ENCODE measurements at regions not wholly inside any gene's neighbourhood (a gene's known extent, or its start where the extent isn't known, plus 50 kb on each side); places are given as distances from the start of the nearest gene placed in this dataset.
"Not testable (repeated sequence)": the region's sequence is repeated elsewhere in the genome, so short reads cannot be mapped to it uniquely, and the experiment has no call there.

- DNase-seq (ENCODE audit: insufficient read length, low spot score), result no peak
- no peak for FAIRE-seq
- no peak for TF ChIP-seq CTCF (IDR thresholded peaks at IDR 0.05; ENCODE audit: insufficient read depth, missing control alignments)
These were observed 421.2 kb downstream of the TRAM1L1 start for GRCh38 chr4:116664198-116664597.

- DNase-seq (ENCODE audit: insufficient read length, low spot score), result no peak
- no peak for TF ChIP-seq CTCF (IDR thresholded peaks at IDR 0.05; ENCODE audit: insufficient read depth, missing control alignments)
- no peak for FAIRE-seq
These were observed 446.3 kb downstream of the TRAM1L1 start for GRCh38 chr4:116639070-116639577.

- no peak for TF ChIP-seq CTCF (IDR thresholded peaks at IDR 0.05; ENCODE audit: insufficient read depth, missing control alignments)
- FAIRE-seq, result no peak
These were observed 446.8 kb downstream of the TRAM1L1 start for GRCh38 chr4:116638592-116638991.

GRCh38 chr4:116636917-116637316 is 448.5 kb downstream of the TRAM1L1 start:
- TF ChIP-seq CTCF (IDR thresholded peaks at IDR 0.05; ENCODE audit: insufficient read depth, missing control alignments), result no peak
- DNase-seq (ENCODE audit: insufficient read length, low spot score), result no peak

More at GRCh38 chr4:116638592-116638991, 446.8 kb downstream of the TRAM1L1 start:
- DNase-seq (ENCODE audit: insufficient read length, low spot score), result no peak

GRCh38 chr4:116632269-116632668 is 453.1 kb downstream of the TRAM1L1 start:
- no peak for TF ChIP-seq CTCF (IDR thresholded peaks at IDR 0.05; ENCODE audit: insufficient read depth, missing control alignments)
- no peak for FAIRE-seq
- no peak for DNase-seq (ENCODE audit: insufficient read length, low spot score)

More at GRCh38 chr4:116636917-116637316, 448.5 kb downstream of the TRAM1L1 start:
- no peak for FAIRE-seq

GRCh38 chr4:116628598-116628997 is 456.8 kb downstream of the TRAM1L1 start:
- DNase-seq (ENCODE audit: insufficient read length, low spot score) (no peak), FAIRE-seq (no peak)
- no peak for TF ChIP-seq CTCF (IDR thresholded peaks at IDR 0.05; ENCODE audit: insufficient read depth, missing control alignments)

GRCh38 chr4:116627545-116627944 is 457.8 kb downstream of the TRAM1L1 start:
- FAIRE-seq, result peak; percentile 6

GRCh38 chr4:116619508-116619907 is 465.9 kb downstream of the TRAM1L1 start:
- DNase-seq (ENCODE audit: insufficient read length, low spot score); FAIRE-seq: not testable (repeated sequence)

More at GRCh38 chr4:116627545-116627944, 457.8 kb downstream of the TRAM1L1 start:
- no peak for TF ChIP-seq CTCF (IDR thresholded peaks at IDR 0.05; ENCODE audit: insufficient read depth, missing control alignments)
- no peak for DNase-seq (ENCODE audit: insufficient read length, low spot score)
